Coronary artery (tissue), 2 donors: ENCODE measurements at regions not wholly inside any gene's neighbourhood (a gene's known extent, or its start where the extent isn't known, plus 50 kb on each side); places are given as distances from the start of the nearest gene placed in this dataset.

Experiments
- DNase-seq: peaks from one replicate; pipeline ENCODE4 v3.0.0-alpha.2; 2017; ENCODE audit warnings: low spot score
- H3K27ac ChIP-seq, 2 donors: fragments of 200-600 bp; sonication (generic); one replicate each; pipeline ENCODE4 v1.5.1; 2016 to 2019
- H3K4me3 ChIP-seq: fragments of 200-600 bp; sonication (generic); 2 replicates; pipeline ENCODE4 v1.5.1; 2016; ENCODE audit warnings: mild to moderate bottlenecking, moderate library complexity
- CTCF ChIP-seq: fragments of 200-600 bp; sonication (generic); IDR thresholded peaks from one replicate; pipeline ENCODE4 v1.5.1; 2019; ENCODE audit warnings: antibody characterized with exemption

- Histone ChIP-seq H3K4me3 (no peak overlapping the region), H3K27ac (no peak overlapping the region)
- no peak for DNase-seq
- TF ChIP-seq CTCF, result no peak
Observed at GRCh38 chr16:48487287-48487686, 102.1 kb upstream of the SIAH1 start.

GRCh38 chr16:48481772-48482171 is 96.6 kb upstream of the SIAH1 start:
- no peak overlapping the region for H3K4me3 ChIP-seq
- no peak for DNase-seq
- TF ChIP-seq CTCF, result no peak
- no peak overlapping the region for H3K27ac ChIP-seq

- no peak for TF ChIP-seq CTCF
- DNase-seq, result no peak
- Histone ChIP-seq H3K4me3 (no peak overlapping the region), H3K27ac (no peak overlapping the region)
Observed at GRCh38 chr16:48481211-48481610, 96.0 kb upstream of the SIAH1 start.

- TF ChIP-seq CTCF, result no peak
- Histone ChIP-seq H3K27ac (no peak overlapping the region), H3K4me3 (no peak overlapping the region)
- DNase-seq, result no peak
Observed at GRCh38 chr16:48479955-48480354, 94.7 kb upstream of the SIAH1 start.

GRCh38 chr16:48479329-48479728 is 94.1 kb upstream of the SIAH1 start:
- no peak overlapping the region for H3K4me3 ChIP-seq
- no peak overlapping the region for H3K27ac ChIP-seq
- no peak for TF ChIP-seq CTCF
- DNase-seq, result no peak

GRCh38 chr16:48478393-48478792 is 93.2 kb upstream of the SIAH1 start:
- no peak for DNase-seq
- H3K27ac ChIP-seq, result no peak overlapping the region
- no peak overlapping the region for H3K4me3 ChIP-seq
- TF ChIP-seq CTCF, result no peak

GRCh38 chr16:48471435-48471834 is 86.2 kb upstream of the SIAH1 start:
- Histone ChIP-seq H3K4me3 (no peak overlapping the region), H3K27ac (no peak overlapping the region)
- DNase-seq, result no peak
- no peak for TF ChIP-seq CTCF
